ENCODE measurements at regions not wholly inside any gene's neighbourhood (a gene's known extent, or its start where the extent isn't known, plus 50 kb on each side); places are given as distances from the start of the nearest gene placed in this dataset.

DNA sequence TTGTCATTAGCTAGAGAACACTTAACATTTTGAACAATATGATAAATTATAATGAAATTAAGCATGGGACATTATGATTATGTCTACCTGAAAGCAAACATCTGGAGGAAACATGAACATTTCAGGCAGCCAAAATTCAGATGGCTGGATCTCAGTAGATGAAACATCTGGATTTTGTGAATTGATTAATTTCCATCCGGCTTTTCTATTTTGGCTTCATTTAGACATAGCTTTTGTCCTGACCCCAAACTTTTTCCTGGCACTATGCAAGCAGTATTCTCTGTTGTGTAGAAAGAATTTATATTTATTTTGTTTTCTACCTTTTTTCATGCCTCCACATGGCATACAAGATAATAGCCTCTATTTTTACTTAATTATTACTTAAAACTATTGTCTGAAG lies 186.3 kb downstream of the OGFRL1 start:
- TF ChIP-seq POLR2A (IDR thresholded peaks at IDR 0.05): no peak
- TF ChIP-seq, protein P1, sequence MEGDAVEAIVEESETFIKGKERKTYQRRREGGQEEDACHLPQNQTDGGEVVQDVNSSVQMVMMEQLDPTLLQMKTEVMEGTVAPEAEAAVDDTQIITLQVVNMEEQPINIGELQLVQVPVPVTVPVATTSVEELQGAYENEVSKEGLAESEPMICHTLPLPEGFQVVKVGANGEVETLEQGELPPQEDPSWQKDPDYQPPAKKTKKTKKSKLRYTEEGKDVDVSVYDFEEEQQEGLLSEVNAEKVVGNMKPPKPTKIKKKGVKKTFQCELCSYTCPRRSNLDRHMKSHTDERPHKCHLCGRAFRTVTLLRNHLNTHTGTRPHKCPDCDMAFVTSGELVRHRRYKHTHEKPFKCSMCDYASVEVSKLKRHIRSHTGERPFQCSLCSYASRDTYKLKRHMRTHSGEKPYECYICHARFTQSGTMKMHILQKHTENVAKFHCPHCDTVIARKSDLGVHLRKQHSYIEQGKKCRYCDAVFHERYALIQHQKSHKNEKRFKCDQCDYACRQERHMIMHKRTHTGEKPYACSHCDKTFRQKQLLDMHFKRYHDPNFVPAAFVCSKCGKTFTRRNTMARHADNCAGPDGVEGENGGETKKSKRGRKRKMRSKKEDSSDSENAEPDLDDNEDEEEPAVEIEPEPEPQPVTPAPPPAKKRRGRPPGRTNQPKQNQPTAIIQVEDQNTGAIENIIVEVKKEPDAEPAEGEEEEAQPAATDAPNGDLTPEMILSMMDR (IDR thresholded peaks at IDR 0.05): no peak

All from testis (tissue), 2 donors.